ENCODE measurements at regions not wholly inside any gene's neighbourhood (a gene's known extent, or its start where the extent isn't known, plus 50 kb on each side); places are given as distances from the start of the nearest gene placed in this dataset.
"Not testable (repeated sequence)": the region's sequence is repeated elsewhere in the genome, so short reads cannot be mapped to it uniquely, and the experiment has no call there.

DNA sequence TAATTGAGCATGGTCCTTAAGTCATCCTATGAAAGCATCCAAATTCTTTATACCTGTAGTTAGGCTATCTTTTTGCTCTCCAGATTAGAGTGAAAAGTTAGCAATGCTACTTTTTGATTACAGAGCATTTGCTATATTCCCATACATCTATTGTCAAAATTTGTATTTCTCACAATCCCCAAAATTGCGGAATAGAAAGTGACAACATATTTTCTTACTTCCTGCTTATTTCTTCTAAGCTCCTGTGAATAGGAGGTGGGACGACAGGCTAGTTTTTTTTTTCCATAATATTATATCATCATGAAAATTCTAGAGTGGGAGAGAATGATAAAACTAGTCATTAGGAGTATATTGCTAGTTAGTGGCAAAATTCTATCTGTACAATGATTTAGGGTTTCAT is 264.0 kb upstream of the DPYD start:
- peak; percentile 36 for DNase-seq

DNA sequence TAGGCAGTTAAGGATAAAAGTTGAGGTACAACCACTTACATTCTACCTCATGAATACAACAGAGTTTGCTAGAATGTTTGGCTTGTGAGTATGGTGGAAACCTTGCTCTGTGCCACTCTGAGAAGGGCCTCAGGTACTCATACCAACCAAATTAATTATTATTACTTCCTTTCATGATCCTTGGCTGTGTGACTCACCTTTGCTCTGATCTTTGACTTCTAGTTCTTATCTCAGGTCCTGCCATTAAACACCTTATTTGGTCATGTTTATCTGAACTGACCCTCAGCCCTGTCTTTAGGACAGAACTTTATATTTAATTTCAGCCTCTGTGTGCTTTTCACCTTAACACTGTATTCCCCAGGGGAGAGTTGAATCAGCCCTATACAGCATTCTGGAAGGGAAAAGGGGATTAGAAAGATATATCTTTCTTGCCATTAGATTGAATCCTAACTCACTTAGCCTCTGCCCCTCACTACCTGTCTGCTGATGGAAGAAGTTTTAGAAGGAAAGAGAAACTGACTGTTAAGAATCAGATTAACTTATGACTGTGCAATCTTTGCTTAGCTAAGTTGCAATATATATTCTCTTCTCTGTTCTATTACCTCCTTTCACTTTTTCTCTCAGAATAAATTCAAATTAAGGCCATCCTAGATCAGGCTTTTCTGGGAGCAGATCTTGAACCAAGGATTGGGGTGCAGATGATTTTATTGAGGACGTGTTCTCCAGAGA is 260.4 kb upstream of the DPYD start:
- no peak for DNase-seq

DNA sequence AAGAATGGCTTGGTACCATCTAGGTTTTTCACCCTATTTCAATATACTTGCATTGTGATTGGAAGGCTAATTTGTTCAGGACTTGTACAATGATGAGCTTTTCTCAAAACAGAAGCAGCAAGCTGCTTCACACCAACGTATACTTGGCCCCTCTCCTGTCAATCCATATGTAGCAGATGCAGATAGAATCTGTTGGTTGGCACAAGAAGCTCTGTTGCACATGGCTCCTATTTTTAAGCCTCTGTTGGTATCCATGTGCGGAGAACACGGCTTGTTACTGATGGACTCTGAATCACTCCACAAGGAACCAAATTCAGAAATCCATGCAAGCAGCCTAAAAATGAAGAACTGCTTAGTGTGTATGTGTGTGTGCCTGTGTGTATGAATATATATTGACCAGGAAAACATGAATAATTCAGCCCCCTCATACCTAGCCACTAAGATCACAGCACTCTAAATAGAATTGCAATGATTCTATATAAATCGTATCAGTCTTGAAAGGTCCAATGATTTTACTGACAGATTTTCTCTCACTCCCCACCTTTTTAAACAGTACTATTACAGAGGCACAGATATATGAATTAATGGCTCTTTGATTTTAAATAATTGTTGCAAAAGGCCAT is 258.4 kb upstream of the DPYD start:
- no peak for DNase-seq

DNA sequence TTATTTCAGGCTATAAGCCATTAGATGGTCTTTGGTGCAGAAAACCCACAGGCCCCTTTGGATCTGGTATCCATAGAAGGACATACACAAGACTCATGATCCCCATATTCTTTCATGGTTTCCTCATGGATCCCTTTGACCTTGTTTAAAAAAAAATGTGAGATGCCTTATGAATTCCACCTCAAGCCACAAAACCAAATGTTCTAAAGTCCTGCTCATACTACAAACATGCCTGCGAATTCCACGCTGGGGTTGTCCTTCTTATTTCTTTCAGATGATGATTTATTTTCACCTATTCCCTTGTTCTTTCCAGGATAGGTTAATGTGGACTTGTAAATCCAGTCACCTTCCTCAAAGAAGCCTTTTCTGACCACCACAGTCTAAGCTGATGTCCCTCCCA is 256.9 kb upstream of the DPYD start:
- no peak for DNase-seq

DNA sequence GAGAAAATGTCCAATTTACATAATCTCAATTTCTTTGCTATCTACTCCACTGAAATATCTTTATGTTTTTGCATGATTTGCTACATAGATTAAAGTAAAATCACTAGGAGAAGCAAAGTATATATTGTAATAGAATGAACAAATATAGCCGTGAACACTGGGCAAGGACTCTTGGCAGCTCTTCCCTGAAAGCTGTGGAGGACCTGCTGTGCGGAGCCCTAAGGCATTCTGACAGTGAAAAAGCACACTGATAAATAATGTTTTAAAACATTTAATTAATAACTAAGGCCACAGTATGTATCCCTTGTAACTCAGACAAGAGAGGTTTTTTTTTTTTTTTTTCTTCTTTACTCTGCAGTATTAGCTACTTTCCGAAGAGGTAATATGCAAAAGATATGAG is 256.1 kb upstream of the DPYD start:
- DNase-seq, result no peak

DNA sequence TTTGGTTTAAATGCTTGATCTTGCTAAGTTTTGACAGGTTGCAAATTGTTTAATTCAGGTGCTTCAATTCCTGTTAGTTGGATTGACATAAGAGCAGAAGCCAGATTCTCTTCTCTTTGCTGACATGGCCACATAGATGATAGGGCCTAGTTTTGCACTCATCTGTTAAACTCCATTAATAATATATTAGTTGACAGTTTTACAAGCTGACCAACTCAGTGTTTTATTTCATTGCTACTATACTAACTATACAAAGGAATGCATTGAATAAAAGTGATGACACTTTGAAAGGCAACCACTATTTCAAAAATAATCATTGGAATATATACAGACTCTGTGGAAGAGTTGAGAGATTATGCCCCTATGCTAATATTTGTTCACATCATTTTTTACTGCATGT is 255.6 kb upstream of the DPYD start:
- no peak for DNase-seq

DNA sequence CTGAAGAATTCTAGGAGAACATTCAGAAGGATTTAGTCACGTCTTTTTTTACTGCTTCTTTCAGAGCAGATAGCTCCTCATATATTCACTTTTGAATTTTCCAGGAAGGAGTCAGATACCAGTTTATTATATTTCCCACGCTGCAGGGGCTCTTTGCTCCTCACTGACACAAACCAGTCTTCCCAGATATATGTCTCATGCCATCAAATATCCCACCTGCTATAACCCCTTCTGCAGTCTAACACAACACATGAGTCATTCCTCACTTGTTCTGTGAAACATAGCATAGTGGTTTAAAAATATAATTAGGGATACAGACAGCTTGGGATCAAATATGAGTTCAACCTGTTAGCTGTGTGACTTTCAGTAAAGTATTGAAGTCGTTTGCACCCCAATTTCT is 251.7 kb upstream of the DPYD start:
- no peak for DNase-seq

DNA sequence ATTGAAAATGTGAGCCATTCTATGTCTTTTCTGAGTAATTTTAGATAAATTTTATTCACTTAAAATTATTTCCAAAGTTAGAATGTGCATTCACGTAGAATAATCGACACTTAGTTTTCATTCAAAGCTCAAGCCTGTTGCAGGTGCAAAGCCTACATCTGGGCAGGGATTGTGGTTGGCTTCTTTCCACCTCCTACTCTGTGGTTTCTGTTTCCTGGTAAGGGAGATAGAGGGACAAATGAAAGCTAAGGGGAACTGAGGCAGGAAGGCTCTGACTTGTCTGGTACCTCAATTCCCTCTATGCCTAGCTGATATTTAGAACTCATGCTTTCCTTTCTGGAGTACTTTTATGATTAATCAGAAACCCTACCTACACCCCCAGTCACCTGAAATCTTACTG is 251.2 kb upstream of the DPYD start:
- no peak for DNase-seq

DNA sequence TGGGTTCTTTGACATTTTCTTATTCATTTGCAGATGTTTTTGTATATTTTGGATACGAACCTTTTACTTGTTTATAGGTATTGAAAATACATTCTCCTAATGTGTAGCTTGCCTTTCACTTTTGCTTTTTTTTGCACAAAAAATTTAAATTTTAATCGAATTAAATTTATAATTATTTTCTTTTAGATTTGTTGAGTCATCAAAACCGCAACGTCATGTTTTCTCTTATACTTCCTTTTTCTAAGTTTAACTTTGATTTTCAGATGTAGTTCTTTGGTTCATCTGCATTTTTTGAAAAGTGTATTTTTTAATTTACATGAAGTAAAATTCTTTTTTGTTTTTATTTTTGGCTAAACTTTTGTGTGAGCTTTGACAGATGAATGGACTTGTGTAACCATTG is 243.7 kb upstream of the DPYD start:
- no peak for DNase-seq

DNA sequence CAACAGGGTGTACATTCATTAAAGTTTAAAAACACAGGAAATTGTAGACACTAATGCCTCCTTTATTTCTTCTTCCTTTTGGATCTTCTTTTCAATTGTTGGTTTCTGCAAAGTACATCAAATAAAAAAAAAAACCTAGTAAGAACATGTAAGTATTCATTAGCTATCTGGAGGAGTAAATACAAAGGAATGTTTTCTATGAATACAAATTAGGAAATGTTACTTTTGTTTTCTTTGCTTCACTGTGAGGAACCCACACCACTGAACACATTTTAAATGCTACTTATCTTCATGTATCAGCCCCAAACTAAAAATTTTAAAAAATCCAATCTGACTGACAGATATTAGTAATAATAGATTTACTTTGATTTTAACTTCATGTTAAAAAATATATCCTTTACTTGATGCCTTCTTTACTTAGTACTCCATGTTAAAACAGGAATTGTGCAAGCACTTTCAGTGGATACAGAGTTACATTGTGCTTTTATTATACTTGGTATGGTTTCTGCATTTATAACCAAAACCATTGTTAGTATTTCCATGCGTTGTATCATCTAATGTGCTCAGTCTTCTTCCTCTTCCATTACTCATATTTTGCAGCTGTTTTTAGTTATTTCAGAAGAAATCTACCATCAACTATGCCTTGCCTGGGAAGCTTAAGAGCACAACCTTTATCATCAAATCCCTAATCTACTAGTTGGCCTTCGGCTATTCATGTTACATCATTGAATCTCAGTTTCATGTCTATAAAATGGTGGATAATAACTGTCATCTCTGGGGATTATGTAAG is 236.9 kb upstream of the DPYD start:
- no peak for DNase-seq

DNA sequence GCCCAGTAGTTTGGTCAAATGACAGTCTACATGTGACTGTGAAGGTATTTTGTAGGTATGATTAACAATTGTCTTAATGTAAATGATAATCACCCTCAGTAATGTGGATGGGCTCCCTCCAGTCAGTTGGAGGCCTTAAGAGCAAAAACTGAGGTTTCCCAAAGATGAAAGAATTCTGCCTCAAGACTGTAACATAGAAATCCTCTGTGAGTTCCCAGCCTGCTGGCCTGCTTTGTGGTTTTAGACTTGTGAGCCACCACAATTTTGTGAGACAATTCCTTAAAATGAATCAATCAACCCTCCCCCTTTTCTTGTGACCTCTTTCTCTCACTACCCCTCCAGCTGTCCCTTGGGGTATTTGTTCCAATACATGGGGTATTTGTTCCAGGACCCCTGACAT is 226.4 kb upstream of the DPYD start:
- DNase-seq, result no peak

DNA sequence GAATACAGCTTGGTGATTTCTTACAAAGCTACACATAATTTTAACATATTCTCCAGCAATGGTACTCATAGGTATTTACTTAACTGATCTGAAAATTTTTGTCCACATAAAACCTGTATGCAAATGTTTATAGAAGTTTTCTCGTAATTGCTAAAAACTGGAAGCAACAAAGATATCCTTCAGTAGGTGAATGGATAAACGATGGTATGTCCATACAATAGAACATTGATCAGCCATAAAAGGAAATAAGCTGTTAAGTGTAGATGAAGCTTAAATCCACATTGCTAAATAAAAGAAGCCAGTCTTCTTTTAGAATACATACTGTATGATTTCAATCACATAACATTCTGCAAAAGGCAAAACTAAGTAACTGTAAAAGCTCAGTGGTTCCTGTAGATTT is 224.8 kb upstream of the DPYD start:
- DNase-seq, result no peak

DNA sequence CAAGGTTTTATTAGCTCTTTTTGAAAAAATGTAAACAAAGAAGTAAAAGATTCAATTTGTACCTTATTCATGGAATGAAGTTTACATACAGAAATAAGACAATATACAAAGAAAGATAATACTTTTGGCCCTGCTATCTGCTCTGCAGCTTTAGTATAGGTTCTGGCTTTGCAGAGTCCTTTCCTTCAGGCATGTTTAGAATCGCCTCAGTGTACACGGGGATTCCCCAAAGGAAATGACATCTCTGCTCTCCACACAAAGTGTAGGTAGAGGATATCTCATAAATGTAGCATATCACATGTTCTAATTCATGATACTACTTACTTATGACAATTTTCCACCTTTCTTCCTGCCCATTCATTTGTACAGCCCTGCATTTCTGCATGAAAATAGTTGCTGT is 222.6 kb upstream of the DPYD start:
- no peak for DNase-seq

DNA sequence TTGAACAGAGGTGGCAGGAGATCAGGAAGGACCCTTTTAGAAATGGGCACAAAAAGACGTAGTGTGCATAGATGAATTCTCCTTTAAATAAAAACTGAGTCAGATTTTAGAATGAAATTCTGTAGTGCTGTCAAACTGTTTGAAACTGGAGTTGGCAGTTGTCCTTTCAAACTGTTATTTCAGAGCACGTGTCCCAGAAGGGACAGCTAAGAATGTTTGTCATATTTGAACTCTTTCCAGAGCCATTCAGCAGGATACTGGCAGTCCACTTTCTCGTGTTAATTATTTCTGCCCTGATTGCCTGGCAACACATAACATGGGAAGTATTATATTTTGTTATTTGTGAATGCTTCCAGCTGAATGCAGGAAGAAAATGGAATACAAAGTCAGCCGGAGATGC is 212.3 kb upstream of the DPYD start:
- no peak for DNase-seq

DNA sequence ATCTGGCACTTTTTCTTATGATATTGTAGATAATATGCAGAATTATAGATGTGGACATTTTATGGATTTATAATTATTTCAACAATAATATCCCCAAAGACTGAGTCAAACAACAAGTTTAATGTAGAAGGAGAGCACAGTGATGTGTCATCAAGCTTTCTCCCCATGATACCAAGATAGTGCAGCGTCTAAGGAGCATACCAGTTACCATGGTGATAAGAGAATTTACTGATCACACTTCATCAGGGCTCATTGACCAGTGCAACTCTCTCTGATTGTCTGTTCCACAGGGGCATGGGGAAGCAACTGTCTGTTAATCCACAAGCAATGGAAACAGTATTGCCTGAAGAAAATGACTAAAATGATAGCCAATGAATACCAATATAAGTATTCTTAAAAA is 209.6 kb upstream of the DPYD start:
- DNase-seq, result no peak

DNA sequence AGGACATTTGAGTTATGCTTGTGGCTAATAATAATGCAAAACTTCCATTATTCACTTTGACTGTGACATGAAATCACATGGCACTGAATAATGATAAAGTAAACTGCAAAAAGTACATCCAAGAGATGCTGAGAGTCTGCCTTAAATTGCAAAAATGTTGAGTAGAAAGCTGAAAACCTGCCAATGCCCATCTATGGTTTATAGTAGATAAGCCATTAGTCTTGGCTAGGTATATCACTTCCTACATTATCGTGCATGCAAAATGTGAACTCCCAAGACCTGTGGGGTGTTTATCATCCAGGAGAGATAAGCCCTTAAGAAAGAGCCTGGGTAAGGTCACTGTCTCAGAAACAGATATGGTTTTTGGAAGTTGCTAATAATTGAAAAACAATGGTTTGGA is 208.7 kb upstream of the DPYD start:
- no peak for DNase-seq

DNA sequence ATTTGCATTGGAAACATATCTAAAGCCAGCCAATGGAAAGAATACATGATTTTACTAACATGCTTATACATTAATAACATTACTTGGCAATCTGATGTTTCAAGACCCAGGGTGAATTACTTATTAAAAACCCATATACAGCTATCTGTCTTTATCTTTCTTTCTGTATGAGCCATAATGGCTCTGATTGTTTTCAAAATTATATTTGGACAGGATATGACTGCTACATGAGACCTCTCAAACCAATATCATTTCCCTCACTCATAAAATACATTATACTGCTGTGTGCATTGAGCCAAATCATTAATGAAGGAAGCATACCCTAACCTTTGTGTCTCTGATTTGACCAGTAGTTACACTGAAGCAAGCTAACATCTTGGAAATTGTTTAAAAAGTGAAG is 205.9 kb upstream of the DPYD start:
- DNase-seq, result no peak

DNA sequence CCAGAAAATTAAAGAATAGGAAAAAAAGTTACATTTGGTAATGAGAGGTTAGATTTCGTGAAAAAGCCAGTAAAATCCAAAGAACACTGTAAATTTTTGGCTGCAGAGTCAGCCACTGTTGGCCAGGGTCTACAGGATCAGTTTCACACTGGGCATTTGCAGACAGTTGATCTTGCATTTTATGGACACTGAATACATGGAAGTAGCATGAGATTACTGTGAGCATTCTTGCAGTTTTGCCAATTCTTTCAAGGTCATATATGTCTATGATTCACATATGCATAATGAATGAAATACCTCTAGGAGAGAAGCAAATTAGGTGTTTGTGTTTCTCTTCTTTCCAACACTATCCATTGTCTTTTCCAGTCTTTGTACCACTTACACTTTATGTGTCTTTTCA is 200.8 kb upstream of the DPYD start:
- DNase-seq, result no peak

DNA sequence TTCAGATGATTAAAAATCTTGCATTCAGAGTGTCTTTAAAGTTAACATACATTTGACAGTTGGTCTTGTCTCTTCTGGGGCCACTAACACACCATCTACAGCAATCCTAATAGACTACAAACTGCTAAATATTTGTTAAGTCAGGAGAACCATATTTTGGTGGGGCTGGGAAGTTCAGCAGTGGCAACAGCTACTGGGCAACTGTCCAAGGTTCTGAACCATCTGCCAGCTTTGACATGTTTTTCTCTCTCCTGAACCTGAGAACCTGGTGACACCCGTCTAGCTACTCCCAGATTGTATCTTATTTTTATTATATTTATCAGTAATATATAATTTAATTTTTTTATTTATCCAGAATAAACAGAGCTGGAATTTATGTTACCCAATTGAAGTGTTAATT is 199.0 kb upstream of the DPYD start:
- no peak for DNase-seq

DNA sequence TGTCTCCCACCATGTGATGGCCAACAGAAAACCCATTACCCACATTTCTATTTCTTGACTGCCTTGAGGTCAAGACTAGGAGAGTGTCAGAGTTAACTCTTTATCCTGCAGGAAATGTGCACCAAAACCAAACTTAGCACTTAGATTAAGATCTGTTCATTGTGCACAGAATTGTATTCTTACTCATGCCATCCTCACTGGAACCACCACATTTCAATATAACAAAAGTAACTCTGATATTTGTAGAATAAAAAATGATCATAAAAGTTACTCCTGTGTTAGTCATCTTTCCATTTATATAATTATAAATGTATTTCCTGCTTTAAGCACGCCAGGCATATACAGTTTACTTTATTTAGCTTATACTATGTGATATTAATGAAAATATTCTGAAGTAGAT is 193.0 kb upstream of the DPYD start:
- no peak for DNase-seq

DNA sequence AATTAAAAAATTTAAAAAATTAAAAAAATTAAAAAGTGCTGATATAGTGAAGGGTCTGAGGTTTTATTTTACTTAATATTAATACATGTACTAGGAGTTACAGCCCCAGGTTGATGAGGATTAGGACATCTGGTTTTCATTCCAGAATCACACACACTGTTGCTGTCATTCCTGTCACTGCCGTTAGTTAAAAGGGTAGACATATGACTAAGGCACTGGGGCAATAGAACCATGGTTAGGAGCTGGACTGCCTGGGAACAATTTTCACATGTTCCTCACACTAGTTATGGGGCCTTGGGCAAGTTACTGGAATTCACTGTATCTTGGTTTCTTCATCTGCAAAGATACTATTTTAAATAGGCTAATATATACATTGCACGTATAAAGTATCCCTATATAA is 191.8 kb upstream of the DPYD start:
- no peak for DNase-seq

DNA sequence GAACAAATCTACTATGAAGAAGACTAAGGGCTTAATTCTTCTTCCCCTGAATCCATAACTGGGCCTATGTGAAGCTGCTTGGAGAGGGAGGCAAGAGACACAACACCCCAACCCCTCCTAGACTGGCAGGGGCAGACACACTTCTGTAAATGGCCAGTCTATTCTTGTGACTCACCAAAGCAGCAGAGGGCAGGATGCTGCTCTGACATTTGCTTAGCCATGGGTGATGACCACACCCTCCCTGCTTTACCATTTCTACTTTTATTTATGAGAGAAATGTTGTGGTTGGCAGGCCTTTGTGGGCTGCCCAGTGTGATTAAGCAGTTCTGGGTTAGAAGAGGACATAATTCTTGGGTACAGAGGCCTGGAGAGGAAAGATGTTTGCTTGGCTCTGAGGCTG is 189.8 kb upstream of the DPYD start:
- no peak for DNase-seq

DNA sequence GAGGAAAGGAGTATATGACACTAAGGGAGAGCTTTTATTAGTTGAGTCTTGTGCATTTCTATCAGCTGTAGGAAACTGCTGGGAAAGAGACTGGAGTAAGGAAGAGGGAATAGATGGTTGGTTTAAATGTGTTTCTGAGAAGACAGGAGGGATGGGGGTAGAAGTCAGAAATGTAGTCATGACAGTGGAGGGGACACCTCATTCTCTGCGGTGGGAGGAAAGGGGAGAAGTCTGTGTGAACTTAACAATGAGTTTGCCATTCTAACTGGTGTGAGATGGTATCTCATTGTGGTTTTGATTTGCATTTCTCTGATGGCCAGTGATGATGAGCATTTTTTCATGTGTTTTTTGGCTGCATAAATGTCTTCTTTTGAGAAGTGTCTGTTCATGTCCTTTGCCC is 187.5 kb upstream of the DPYD start:
- not testable (repeated sequence) for DNase-seq

DNA sequence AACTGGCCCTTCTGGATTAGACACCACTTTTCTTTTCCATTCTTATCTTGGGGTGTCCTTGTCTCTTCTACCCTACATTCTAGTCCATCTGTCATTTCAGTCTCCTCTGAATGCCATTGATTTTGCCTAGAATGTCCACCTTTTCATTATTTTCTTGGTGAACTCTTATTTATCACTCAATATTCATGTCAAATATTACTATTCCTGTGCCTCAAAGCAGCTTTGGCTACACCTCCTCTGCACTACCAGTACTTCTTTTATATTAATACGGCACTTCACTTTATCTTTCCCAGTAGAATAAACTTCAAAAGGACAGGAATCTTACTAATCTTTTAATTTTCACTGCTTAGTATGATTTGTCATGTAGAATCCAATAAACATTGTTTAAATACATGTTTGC is 186.4 kb upstream of the DPYD start:
- no peak for DNase-seq

DNA sequence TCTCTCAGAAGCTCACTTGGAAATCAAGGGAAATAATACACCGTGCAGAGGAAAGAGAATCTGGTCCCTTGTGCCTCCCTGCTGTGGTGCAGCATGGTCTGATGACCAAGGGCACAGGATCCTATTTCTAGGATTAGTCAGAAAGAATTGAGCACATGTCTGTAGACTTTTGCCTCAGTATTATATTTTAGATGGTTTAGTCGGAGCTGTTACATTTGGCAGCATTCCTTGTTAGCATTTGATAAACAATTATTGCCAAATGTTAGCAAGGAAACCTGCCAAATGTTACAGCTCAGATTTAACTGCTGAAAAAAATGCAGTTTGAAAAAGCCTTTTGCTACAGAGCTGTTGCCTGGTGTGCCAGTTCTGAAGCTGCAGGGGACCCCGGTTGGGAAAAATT is 183.5 kb upstream of the DPYD start:
- no peak for DNase-seq

All from MV-4-11 (cell line).